Thyroid gland (tissue), 4 donors: ENCODE measurements at regions not wholly inside any gene's neighbourhood (a gene's known extent, or its start where the extent isn't known, plus 50 kb on each side); places are given as distances from the start of the nearest gene placed in this dataset.
A peak's percentile ranks its signal among the peaks of the same experiment; 100 is the strongest.

ENCODE experiments used
- DNase-seq, 2 donors: peaks; one replicate each; pipeline ENCODE4 v3.0.0-alpha.2; 2019
- H3K27ac ChIP-seq, 3 donors: fragments of 200-600 bp; sonication (generic); 1 replicate in 2 of 3; 2 replicates in 1 of 3; pipeline ENCODE4 v1.5.1; 2016 to 2019; ENCODE audit warnings: mild to moderate bottlenecking in 1 of 3, moderate library complexity in 1 of 3
- H3K27me3 ChIP-seq: fragments of 200-600 bp; sonication (generic); one replicate; pipeline ENCODE4 v1.5.1; 2019
- H3K36me3 ChIP-seq, 2 donors: fragments of 200-600 bp; sonication (generic); one replicate each; pipeline ENCODE4 v1.5.1; 2016 to 2019
- H3K4me1 ChIP-seq, 2 donors: fragments of 200-600 bp; sonication (generic); one replicate each; pipeline ENCODE4 v1.5.1; 2017 to 2019
- H3K4me3 ChIP-seq, 3 donors: fragments of 200-600 bp; sonication (generic); replicated peaks in 1 of 3; 1 replicate in 2 of 3; 2 replicates in 1 of 3; pipeline ENCODE4 v1.5.1; 2016; ENCODE audit warnings: mild to moderate bottlenecking in 1 of 3
- H3K9me3 ChIP-seq: fragments of 200-600 bp; sonication (generic); one replicate; pipeline ENCODE4 v1.5.1; 2017
- CTCF ChIP-seq, 6 experiments: fragments of 200-600 bp in 3 of 6; fragments of 450-650 bp in 3 of 6; sonication (generic) in 3 of 6; IDR thresholded peaks; one replicate each; pipeline ENCODE4 v1.5.1; 2016 to 2019; ENCODE audit warnings: antibody characterized with exemption in 6 of 6, mild to moderate bottlenecking in 2 of 6, inconsistent platforms in 1 of 6, moderate library complexity in 1 of 6
- POLR2A ChIP-seq, 2 donors: fragments of 450-650 bp; IDR thresholded peaks; one replicate each; pipeline ENCODE4 v1.6.1; 2017; ENCODE audit warnings: antibody characterized with exemption in 2 of 2, mild to moderate bottlenecking in 2 of 2, moderate library complexity in 1 of 2
- WGBS, 2 donors: methylation state at CpG; one replicate each; pipeline ENCODE4 v1.1.5; 2017; 5-methylcytosine and 5-hydroxymethylcytosine counted together
- intact Hi-C: fragments of 100-400 bp; cut with DNase I; formaldehyde crosslinking; loops from one replicate; pipeline ENCODE4 v1.15.1; 2023

DNA sequence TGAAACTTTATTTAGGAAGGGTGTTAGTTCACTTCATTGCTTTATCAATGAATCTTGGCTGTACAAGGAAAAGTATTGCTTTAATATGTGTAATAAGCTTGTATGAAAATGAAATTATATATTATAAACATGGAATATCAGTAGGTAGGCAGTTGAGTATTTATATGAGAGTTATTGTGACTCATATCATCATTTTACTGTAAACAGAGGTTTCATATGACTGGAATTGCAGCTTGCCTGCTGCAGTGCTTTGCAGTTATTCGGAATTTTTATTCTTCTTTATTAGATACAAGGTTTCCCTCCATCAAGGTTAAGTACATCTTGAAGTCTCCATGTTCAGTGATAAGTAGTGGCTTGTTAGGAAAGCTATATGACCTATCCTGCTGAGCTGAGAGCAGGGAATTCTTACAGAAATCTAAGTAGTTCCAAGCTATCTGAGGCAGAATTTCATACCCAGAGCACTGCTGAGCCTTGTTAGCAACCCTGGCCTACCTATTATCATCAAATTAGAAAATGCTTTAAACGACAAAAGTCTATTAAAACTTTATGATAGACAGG lies 111.2 kb downstream of the MGST1 start:
- intact Hi-C loops, result no loop called here
- TF ChIP-seq CTCF (IDR thresholded peaks at IDR 0.05) (no peak), POLR2A (IDR thresholded peaks at IDR 0.05) (no peak)
- 88 to 90% methylated on average over 2 of the region's 2 CpGs for WGBS, 2 donors
- Histone ChIP-seq H3K9me3 (no peaks in the 10 kb centered on the region), H3K4me3 (no peak overlapping the region), H3K27me3 (no peaks in the 10 kb centered on the region), H3K36me3 (no peaks in the 10 kb centered on the region), H3K4me1 (no peaks in the 10 kb centered on the region), H3K27ac (no peak overlapping the region)
- no peak for DNase-seq

DNA sequence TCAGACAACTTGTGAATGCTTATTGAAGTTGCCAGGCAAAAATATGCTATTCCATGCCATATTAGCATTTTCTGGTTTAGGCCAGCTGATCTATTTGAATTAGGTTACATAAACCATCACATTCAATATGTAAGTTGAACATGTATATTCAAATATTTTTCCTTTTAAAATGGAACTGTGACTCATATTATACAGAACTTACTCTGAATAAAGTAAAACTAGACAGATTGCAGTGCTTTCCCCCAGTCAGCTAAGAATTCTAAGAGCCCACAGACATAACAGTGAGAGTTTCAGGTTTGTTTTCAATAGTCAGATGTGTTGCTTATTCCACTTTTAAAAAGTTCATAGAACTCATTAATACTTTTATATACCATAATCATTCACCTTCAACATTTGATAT lies 119.8 kb downstream of the MGST1 start:
- DNase-seq, result no peak
- no peaks in the 10 kb centered on the region for H3K9me3 ChIP-seq
- no peak for TF ChIP-seq CTCF (IDR thresholded peaks at IDR 0.05)
- no peak for TF ChIP-seq POLR2A (IDR thresholded peaks at IDR 0.05)
- intact Hi-C loops, result no loop called here
- H3K4me3 ChIP-seq, result no peak overlapping the region
- H3K4me1 ChIP-seq, result no peaks in the 10 kb centered on the region
- no peaks in the 10 kb centered on the region for H3K27me3 ChIP-seq
- no peaks in the 10 kb centered on the region for H3K36me3 ChIP-seq
- H3K27ac ChIP-seq, result no peak overlapping the region

- WGBS, 2 donors, result 32 to 36% methylated on average over 3 of the region's 3 CpGs
- no peaks in the 10 kb centered on the region for H3K36me3 ChIP-seq
- TF ChIP-seq POLR2A (IDR thresholded peaks at IDR 0.05) (no peak), CTCF (IDR thresholded peaks at IDR 0.05) (no peak)
- H3K4me1 ChIP-seq, result peaks cover 10 to 16% of the 10 kb centered on the region in 2 donors
- no peaks in the 10 kb centered on the region for H3K27me3 ChIP-seq
- no peaks in the 10 kb centered on the region for H3K9me3 ChIP-seq
- intact Hi-C loops, result no loop called here
- no peak overlapping the region for H3K4me3 ChIP-seq
- peak overlapping the region in 1 of 3 donors; percentile 2 for H3K27ac ChIP-seq
- no peak for DNase-seq
Measured at GRCh38 chr12:16472631-16473030, 125.2 kb downstream of the MGST1 start.

GRCh38 chr12:16473610-16474326 lies 126.3 kb downstream of the MGST1 start:
- Histone ChIP-seq H3K4me1 (peaks cover 10 to 16% of the 10 kb centered on the region in 2 donors), H3K27me3 (no peaks in the 10 kb centered on the region), H3K27ac (no peak overlapping the region), H3K4me3 (no peak overlapping the region), H3K9me3 (no peaks in the 10 kb centered on the region), H3K36me3 (no peaks in the 10 kb centered on the region)
- TF ChIP-seq POLR2A (IDR thresholded peaks at IDR 0.05) (no peak), CTCF (IDR thresholded peaks at IDR 0.05) (peak in 2 of 6 experiments; percentile 30 to 35)
- DNase-seq, result peak in 1 of 2 donors; percentile 2
- 66 to 69% methylated on average over 5 of the region's 5 CpGs for WGBS, 2 donors
- intact Hi-C loops, result no loop called here

GRCh38 chr12:16474801-16475200 lies 127.4 kb downstream of the MGST1 start:
- intact Hi-C loops, result no loop called here
- no peaks in the 10 kb centered on the region for H3K27me3 ChIP-seq
- H3K4me1 ChIP-seq, result peaks cover 10 to 16% of the 10 kb centered on the region in 2 donors
- 31 to 45% methylated on average over 2 of the region's 2 CpGs for WGBS, 2 donors
- TF ChIP-seq CTCF (IDR thresholded peaks at IDR 0.05), result no peak
- TF ChIP-seq POLR2A (IDR thresholded peaks at IDR 0.05), result no peak
- no peak for DNase-seq
- H3K9me3 ChIP-seq, result no peaks in the 10 kb centered on the region
- no peak overlapping the region for H3K4me3 ChIP-seq
- H3K36me3 ChIP-seq, result no peaks in the 10 kb centered on the region
- H3K27ac ChIP-seq, result no peak overlapping the region
